ENCODE measurements at regions not wholly inside any gene's neighbourhood (a gene's known extent, or its start where the extent isn't known, plus 50 kb on each side); places are given as distances from the start of the nearest gene placed in this dataset.
A peak's percentile ranks its signal among the peaks of the same experiment; 100 is the strongest.

DNA sequence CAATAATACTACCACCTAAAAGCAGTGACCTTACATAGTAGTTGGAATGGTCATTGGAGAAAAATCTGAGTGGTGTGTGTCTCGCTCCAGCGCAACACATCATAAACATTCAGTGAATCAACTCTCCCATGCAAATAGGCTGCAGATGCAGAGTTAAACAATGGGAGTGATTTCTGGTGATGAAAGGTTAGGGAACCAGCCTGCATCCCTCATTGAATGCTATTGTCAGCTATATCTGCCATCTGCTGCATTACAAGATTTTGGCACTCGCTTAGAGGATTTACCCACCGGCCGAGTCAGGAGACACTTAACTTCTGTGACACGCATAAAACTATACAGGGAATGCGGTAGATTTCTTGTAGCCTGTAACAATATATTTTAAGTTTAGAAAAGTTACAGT, 900.9 kb downstream of the FLRT2 start:
- Histone ChIP-seq H3K9ac (ENCODE audit: low read depth, low read length) (no peak overlapping the region), H4K8ac (ENCODE audit: low read depth in 2 of 2, low read length in 2 of 2) (no peak overlapping the region), H2BK120ac (ENCODE audit: low read depth, low read length) (no peak overlapping the region), H3K4me1 (ENCODE audit: control insufficient read depth, insufficient read depth, low read length) (peaks cover 1% of the 10 kb centered on the region; the same call in 1 of the 2 replicates), H4K5ac (ENCODE audit: low read depth, low read length) (no peak overlapping the region), H2AK5ac (ENCODE audit: low read depth, low read length) (no peak overlapping the region), H3K79me1 (ENCODE audit: low read depth in 1 of 2, low read length in 2 of 2) (no peaks in the 10 kb centered on the region), H2AK9ac (replicated peaks; ENCODE audit: low read depth, low read length, poor library complexity) (no peak overlapping the region), H2BK20ac (ENCODE audit: low read depth, low read length) (no peak overlapping the region), H3K4me3 (ENCODE audit: insufficient read depth, low read depth, low read length) (no peak overlapping the region), H4K20me1 (ENCODE audit: insufficient read depth, low read length) (no peaks in the 10 kb centered on the region), H3K14ac (replicated peaks; ENCODE audit: low read depth, low read length) (no peak overlapping the region), H3K56ac (ENCODE audit: extremely low read depth, insufficient read depth, low read length) (no peak overlapping the region), H3K9me1 (ENCODE audit: insufficient read depth, low read length) (no peaks in the 10 kb centered on the region), H2BK15ac (ENCODE audit: low read depth, low read length) (no peak overlapping the region), H3K27ac (ENCODE audit: insufficient read depth, low read length) (no peak overlapping the region), H4K91ac (ENCODE audit: insufficient read depth, low read depth, low read length) (no peak overlapping the region), H3K4ac (ENCODE audit: low read depth, low read length) (no peak overlapping the region), H3K23ac (ENCODE audit: low read depth, low read length) (no peak overlapping the region), H3K18ac (ENCODE audit: low read depth, low read length) (no peak overlapping the region), H2BK5ac (ENCODE audit: low read depth, low read length, poor library complexity, severe bottlenecking) (no peak overlapping the region), H3K4me2 (ENCODE audit: low read depth, low read length) (no peak overlapping the region), H3K9me3 (ENCODE audit: control insufficient read depth, insufficient read depth, low read length) (no peaks in the 10 kb centered on the region), H3K36me3 (ENCODE audit: control insufficient read depth, insufficient read depth, low read length) (no peaks in the 10 kb centered on the region), H2AFZ (replicated peaks; ENCODE audit: low read length, poor library complexity) (peak overlapping the region; percentile 4), H3K27me3 (ENCODE audit: control insufficient read depth, insufficient read depth, low read length) (no peaks in the 10 kb centered on the region)
- dilution Hi-C loops (cut with HindIII; ENCODE audit: low sequenced_read_pairs, unreplicated experiment): no loop called here
- intact Hi-C loops (cut with micrococcal nuclease): no loop called here
- in situ Hi-C loops (cut with MboI; ENCODE audit: low sequenced_read_pairs): no loop called here
- ATAC-seq (ENCODE audit: low read depth): peak; percentile 81
- ChIA-PET POLR2A (ENCODE audit: unreplicated experiment) (no interaction called here), CTCF (no interaction called here)
- TF ChIP-seq RFX5 (IDR thresholded peaks at IDR 0.05; ENCODE audit: low read depth, low read length) (no peak), MAZ (IDR thresholded peaks at IDR 0.05; ENCODE audit: borderline replicate concordance, low read depth, low read length) (no peak), POLR2A (IDR thresholded peaks at IDR 0.05; ENCODE audit: low read depth, low read length) (no peak), RAD21 (IDR thresholded peaks at IDR 0.05; ENCODE audit: low read length) (no peak), CEBPB (IDR thresholded peaks at IDR 0.05; ENCODE audit: low read depth, low read length) (no peak), BHLHE40 (IDR thresholded peaks at IDR 0.05; ENCODE audit: low read depth, low read length) (no peak), SMC3 (IDR thresholded peaks at IDR 0.05; ENCODE audit: low read depth, low read length) (no peak), RCOR1 (IDR thresholded peaks at IDR 0.05; ENCODE audit: insufficient replicate concordance, low read length) (no peak), MXI1 (IDR thresholded peaks at IDR 0.05; ENCODE audit: borderline replicate concordance, low read depth, low read length) (no peak), NFE2L2 (IDR thresholded peaks at IDR 0.05; ENCODE audit: low read depth, low read length) (no peak), CHD1 (IDR thresholded peaks at IDR 0.05; ENCODE audit: low read depth, low read length) (no peak), FOS (IDR thresholded peaks at IDR 0.05; ENCODE audit: low read depth, low read length) (no peak), MAFK (IDR thresholded peaks at IDR 0.05; ENCODE audit: low read depth, low read length) (no peak)
- TF ChIP-seq, protein P1, sequence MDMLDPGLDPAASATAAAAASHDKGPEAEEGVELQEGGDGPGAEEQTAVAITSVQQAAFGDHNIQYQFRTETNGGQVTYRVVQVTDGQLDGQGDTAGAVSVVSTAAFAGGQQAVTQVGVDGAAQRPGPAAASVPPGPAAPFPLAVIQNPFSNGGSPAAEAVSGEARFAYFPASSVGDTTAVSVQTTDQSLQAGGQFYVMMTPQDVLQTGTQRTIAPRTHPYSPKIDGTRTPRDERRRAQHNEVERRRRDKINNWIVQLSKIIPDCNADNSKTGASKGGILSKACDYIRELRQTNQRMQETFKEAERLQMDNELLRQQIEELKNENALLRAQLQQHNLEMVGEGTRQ (IDR thresholded peaks at IDR 0.05; ENCODE audit: low read depth, low read length): no peak
- TF ChIP-seq, protein P2, sequence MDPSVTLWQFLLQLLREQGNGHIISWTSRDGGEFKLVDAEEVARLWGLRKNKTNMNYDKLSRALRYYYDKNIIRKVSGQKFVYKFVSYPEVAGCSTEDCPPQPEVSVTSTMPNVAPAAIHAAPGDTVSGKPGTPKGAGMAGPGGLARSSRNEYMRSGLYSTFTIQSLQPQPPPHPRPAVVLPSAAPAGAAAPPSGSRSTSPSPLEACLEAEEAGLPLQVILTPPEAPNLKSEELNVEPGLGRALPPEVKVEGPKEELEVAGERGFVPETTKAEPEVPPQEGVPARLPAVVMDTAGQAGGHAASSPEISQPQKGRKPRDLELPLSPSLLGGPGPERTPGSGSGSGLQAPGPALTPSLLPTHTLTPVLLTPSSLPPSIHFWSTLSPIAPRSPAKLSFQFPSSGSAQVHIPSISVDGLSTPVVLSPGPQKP (IDR thresholded peaks at IDR 0.05; ENCODE audit: borderline replicate concordance, low read depth, low read length): no peak
- TF ChIP-seq, protein P3, sequence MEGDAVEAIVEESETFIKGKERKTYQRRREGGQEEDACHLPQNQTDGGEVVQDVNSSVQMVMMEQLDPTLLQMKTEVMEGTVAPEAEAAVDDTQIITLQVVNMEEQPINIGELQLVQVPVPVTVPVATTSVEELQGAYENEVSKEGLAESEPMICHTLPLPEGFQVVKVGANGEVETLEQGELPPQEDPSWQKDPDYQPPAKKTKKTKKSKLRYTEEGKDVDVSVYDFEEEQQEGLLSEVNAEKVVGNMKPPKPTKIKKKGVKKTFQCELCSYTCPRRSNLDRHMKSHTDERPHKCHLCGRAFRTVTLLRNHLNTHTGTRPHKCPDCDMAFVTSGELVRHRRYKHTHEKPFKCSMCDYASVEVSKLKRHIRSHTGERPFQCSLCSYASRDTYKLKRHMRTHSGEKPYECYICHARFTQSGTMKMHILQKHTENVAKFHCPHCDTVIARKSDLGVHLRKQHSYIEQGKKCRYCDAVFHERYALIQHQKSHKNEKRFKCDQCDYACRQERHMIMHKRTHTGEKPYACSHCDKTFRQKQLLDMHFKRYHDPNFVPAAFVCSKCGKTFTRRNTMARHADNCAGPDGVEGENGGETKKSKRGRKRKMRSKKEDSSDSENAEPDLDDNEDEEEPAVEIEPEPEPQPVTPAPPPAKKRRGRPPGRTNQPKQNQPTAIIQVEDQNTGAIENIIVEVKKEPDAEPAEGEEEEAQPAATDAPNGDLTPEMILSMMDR (conservative IDR thresholded peaks at IDR 0.05; ENCODE audit: low read depth, low read length): no peak
- WGBS, 2 experiments (ENCODE audit: extremely low coverage in 2 of 2, insufficient read length in 1 of 2): no CpG with 5 or more reads among the region's 7 CpGs
- DNase-seq: peak; percentile 44
- BruUV-seq (replicated peaks): no TSS peak

Measured in IMR-90 (cell line).